Endodermal cell (in vitro differentiated cells): ENCODE measurements at regions not wholly inside any gene's neighbourhood (a gene's known extent, or its start where the extent isn't known, plus 50 kb on each side); places are given as distances from the start of the nearest gene placed in this dataset.

ENCODE experiments used
- DNase-seq: peaks from one replicate; pipeline ENCODE4 v3.0.0-alpha.2; 2017
- H3K27ac ChIP-seq: 2 replicates; pipeline ENCODE4 v1.5.1; 2013; ENCODE audit warnings: mild to moderate bottlenecking, low read depth, low read length, moderate library complexity
- H3K27me3 ChIP-seq: 2 replicates; pipeline ENCODE4 v1.6.1; 2013; ENCODE audit warnings: mild to moderate bottlenecking, low read length, moderate library complexity; ENCODE audit not compliant: insufficient read depth, control insufficient read depth, poor library complexity, severe bottlenecking
- H3K36me3 ChIP-seq: 2 replicates; pipeline ENCODE4 v1.7.0; 2013; ENCODE audit warnings: mild to moderate bottlenecking, low read length, moderate library complexity; ENCODE audit not compliant: control insufficient read depth, insufficient read depth
- H3K4me1 ChIP-seq: one replicate; pipeline ENCODE4 v1.7.0; 2013; ENCODE audit warnings: low read length; ENCODE audit not compliant: control insufficient read depth, insufficient read depth
- H3K4me3 ChIP-seq: 2 replicates; pipeline ENCODE4 v1.5.1; 2013; ENCODE audit warnings: mild to moderate bottlenecking, low read length, moderate library complexity
- H3K9ac ChIP-seq: 2 replicates; pipeline ENCODE4 v1.6.1; 2013; ENCODE audit warnings: mild to moderate bottlenecking, low read length, moderate library complexity; ENCODE audit not compliant: poor library complexity, severe bottlenecking; ENCODE audit errors: extremely low read depth
- H3K9me3 ChIP-seq: 2 replicates; pipeline ENCODE4 v1.6.1; 2013; ENCODE audit warnings: mild to moderate bottlenecking, low read length, moderate library complexity; ENCODE audit not compliant: control insufficient read depth
- H3K27ac Mint-ChIP-seq: 2 replicates; pipeline ENCODE4 v1.8.0; 2020; ENCODE audit warnings: mixed read lengths
- H3K27me3 Mint-ChIP-seq: 2 replicates; pipeline ENCODE4 v1.8.0; 2021; ENCODE audit warnings: mild to moderate bottlenecking, mixed read lengths; ENCODE audit not compliant: insufficient read depth
- H3K36me3 Mint-ChIP-seq: 2 replicates; pipeline ENCODE4 v1.8.0; 2020; ENCODE audit warnings: low read depth, mixed read lengths
- H3K4me1 Mint-ChIP-seq: 2 replicates; pipeline ENCODE4 v1.8.0; 2020; ENCODE audit warnings: mixed read lengths
- H3K4me3 Mint-ChIP-seq: 2 replicates; pipeline ENCODE4 v1.8.0; 2020; ENCODE audit warnings: mild to moderate bottlenecking, moderate library complexity, mixed read lengths
- H3K9me3 Mint-ChIP-seq: 2 replicates; pipeline ENCODE4 v1.8.0; 2020; ENCODE audit warnings: mild to moderate bottlenecking, mixed read lengths
- CTCF ChIP-seq: fragments of 200-600 bp; sonication (generic); conservative IDR thresholded peaks from 2 replicates; pipeline ENCODE4 v1.5.0; 2021; ENCODE audit warnings: antibody characterized with exemption, mild to moderate bottlenecking
- WGBS, 2 experiments: methylation state at CpG; one replicate each; pipeline versions ENCODE4 v1.1.5 to v1.1.7; 2013; ENCODE audit warnings: missing lambda C conversion rate in 2 of 2, mixed read lengths in 1 of 2; ENCODE audit not compliant: insufficient coverage in 1 of 2, insufficient read length in 1 of 2; 5-methylcytosine and 5-hydroxymethylcytosine counted together

DNA sequence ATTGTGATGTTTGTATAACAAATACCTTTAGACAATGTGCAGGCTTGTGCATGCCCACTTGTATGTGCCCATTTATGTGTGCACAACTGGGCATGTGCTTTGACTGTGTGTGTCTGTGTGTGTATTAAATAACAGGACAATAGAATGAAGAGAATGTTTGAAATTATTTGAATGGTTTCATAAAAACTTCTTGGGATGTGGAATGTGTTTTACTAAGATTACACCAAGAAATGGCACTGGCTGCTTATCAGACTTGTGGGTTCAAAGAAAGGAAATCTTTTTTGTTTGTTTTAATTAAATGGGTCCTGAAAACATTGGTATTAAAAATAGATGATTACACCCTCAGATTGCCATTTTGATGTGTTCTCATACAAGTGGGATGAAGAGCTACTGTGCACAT lies 191.6 kb upstream of the CCN2 start:
- no peak overlapping the region for H3K9ac ChIP-seq
- no peaks in the 10 kb centered on the region for H3K36me3 ChIP-seq
- H3K36me3 Mint-ChIP-seq, result no peaks in the 10 kb centered on the region
- no peaks in the 10 kb centered on the region for H3K4me1 ChIP-seq
- no peaks in the 10 kb centered on the region for H3K27me3 ChIP-seq
- H3K9me3 ChIP-seq, result no peaks in the 10 kb centered on the region
- TF ChIP-seq CTCF, result no peak
- H3K4me1 Mint-ChIP-seq, result peaks cover 2% of the 10 kb centered on the region
- H3K27ac ChIP-seq, result no peak overlapping the region
- H3K27ac Mint-ChIP-seq, result no peak overlapping the region
- no peak overlapping the region for H3K4me3 Mint-ChIP-seq
- no peaks in the 10 kb centered on the region for H3K9me3 Mint-ChIP-seq
- H3K27me3 Mint-ChIP-seq, result peaks cover 6% of the 10 kb centered on the region
- no peak overlapping the region for H3K4me3 ChIP-seq
- no peak for DNase-seq

DNA sequence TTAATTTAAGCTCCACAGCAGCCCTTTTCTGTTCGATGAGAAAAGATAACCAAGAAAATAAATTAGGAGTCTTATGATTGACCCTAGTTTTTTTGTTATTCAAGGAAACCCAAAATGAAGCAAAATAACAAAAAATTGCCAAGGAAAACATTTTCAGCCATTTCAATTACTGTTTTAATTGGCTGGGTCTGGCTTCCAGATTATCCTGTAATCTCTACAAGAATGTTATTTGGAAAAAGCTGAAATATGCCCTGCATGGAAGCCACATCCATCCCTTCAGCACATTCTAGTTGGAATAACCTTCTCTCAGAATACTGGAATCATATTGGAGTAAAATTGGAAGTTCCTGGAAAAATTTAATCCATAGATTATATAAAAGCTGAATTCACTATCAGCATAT lies 191.1 kb upstream of the CCN2 start:
- Mint-ChIP-seq H3K9me3 (no peaks in the 10 kb centered on the region), H3K36me3 (no peaks in the 10 kb centered on the region), H3K27ac (no peak overlapping the region), H3K27me3 (peaks cover 6% of the 10 kb centered on the region), H3K4me3 (no peak overlapping the region), H3K4me1 (peaks cover 2% of the 10 kb centered on the region)
- WGBS, 2 experiments, result 100% methylated on average over 1 of the region's 1 CpG
- no peaks in the 10 kb centered on the region for H3K27me3 ChIP-seq
- DNase-seq, result no peak
- no peak for TF ChIP-seq CTCF
- no peak overlapping the region for H3K27ac ChIP-seq
- H3K4me1 ChIP-seq, result no peaks in the 10 kb centered on the region
- no peaks in the 10 kb centered on the region for H3K36me3 ChIP-seq
- H3K9ac ChIP-seq, result no peak overlapping the region
- H3K4me3 ChIP-seq, result no peak overlapping the region
- no peaks in the 10 kb centered on the region for H3K9me3 ChIP-seq

GRCh38 chr6:132140189-132140588 lies 189.0 kb upstream of the CCN2 start:
- WGBS, 2 experiments, result 93 to 96% methylated on average over 2 to 3 of the region's 3 CpGs
- H3K4me3 Mint-ChIP-seq, result no peak overlapping the region
- no peak overlapping the region for H3K27ac Mint-ChIP-seq
- Histone ChIP-seq H3K4me1 (no peaks in the 10 kb centered on the region), H3K9ac (no peak overlapping the region), H3K36me3 (no peaks in the 10 kb centered on the region), H3K27ac (no peak overlapping the region), H3K4me3 (no peak overlapping the region), H3K9me3 (no peaks in the 10 kb centered on the region), H3K27me3 (no peaks in the 10 kb centered on the region)
- peaks cover 6% of the 10 kb centered on the region for H3K27me3 Mint-ChIP-seq
- H3K4me1 Mint-ChIP-seq, result no peaks in the 10 kb centered on the region
- DNase-seq, result no peak
- no peaks in the 10 kb centered on the region for H3K36me3 Mint-ChIP-seq
- H3K9me3 Mint-ChIP-seq, result no peaks in the 10 kb centered on the region
- no peak for TF ChIP-seq CTCF
